ENCODE measurements at regions not wholly inside any gene's neighbourhood (a gene's known extent, or its start where the extent isn't known, plus 50 kb on each side); places are given as distances from the start of the nearest gene placed in this dataset.

GRCh38 chr2:138365581-138365980, 136.0 kb upstream of the SPOPL start:
- Histone ChIP-seq H4K20me1 (ENCODE audit: insufficient read depth, poor library complexity, severe bottlenecking) (no peaks in the 10 kb centered on the region), H3K4me3 (no peak overlapping the region), H2AFZ (no peak overlapping the region), H3K36me3 (replicated peaks; ENCODE audit: insufficient read depth, low read depth) (no peaks in the 10 kb centered on the region), H3K27ac (no peak overlapping the region), H3K4me2 (no peak overlapping the region), H3K27me3 (no peaks in the 10 kb centered on the region), H3K9me3 (ENCODE audit: low read depth) (no peaks in the 10 kb centered on the region), H3K9me2 (replicated peaks; ENCODE audit: insufficient read depth) (no peaks in the 10 kb centered on the region), H3K4me1 (ENCODE audit: insufficient read depth) (peaks cover 4% of the 10 kb centered on the region), H3K79me2 (no peaks in the 10 kb centered on the region)
- no peak for TF ChIP-seq CTCF (IDR thresholded peaks at IDR 0.05; ENCODE audit: poor library complexity)
- no peak for TF ChIP-seq EZH2 (IDR thresholded peaks at IDR 0.05; ENCODE audit: borderline replicate concordance)
- TF ChIP-seq EZH2phosphoT487 (IDR thresholded peaks at IDR 0.05; ENCODE audit: low read depth, severe bottlenecking, unreplicated experiment), result no peak
- WGBS (ENCODE audit: low lambda C conversion rate, missing lambda C conversion rate), result 87% methylated on average over 3 of the region's 3 CpGs
- DNase-seq (ENCODE audit: low spot score), result no peak

GRCh38 chr2:138369856-138370255, 131.7 kb upstream of the SPOPL start:
- H4K20me1 ChIP-seq (ENCODE audit: insufficient read depth, poor library complexity, severe bottlenecking), result no peaks in the 10 kb centered on the region
- no peaks in the 10 kb centered on the region for H3K9me3 ChIP-seq (ENCODE audit: low read depth)
- no peak for DNase-seq (ENCODE audit: low spot score)
- no peaks in the 10 kb centered on the region for H3K9me2 ChIP-seq (replicated peaks; ENCODE audit: insufficient read depth)
- H3K4me2 ChIP-seq, result no peak overlapping the region
- no peak overlapping the region for H3K4me3 ChIP-seq
- peaks cover 4% of the 10 kb centered on the region for H3K4me1 ChIP-seq (ENCODE audit: insufficient read depth)
- no peak overlapping the region for H3K27ac ChIP-seq
- no peaks in the 10 kb centered on the region for H3K36me3 ChIP-seq (replicated peaks; ENCODE audit: insufficient read depth, low read depth)
- TF ChIP-seq CTCF (IDR thresholded peaks at IDR 0.05; ENCODE audit: poor library complexity) (no peak), EZH2phosphoT487 (IDR thresholded peaks at IDR 0.05; ENCODE audit: low read depth, severe bottlenecking, unreplicated experiment) (no peak), EZH2 (IDR thresholded peaks at IDR 0.05; ENCODE audit: borderline replicate concordance) (no peak)
- H3K79me2 ChIP-seq, result no peaks in the 10 kb centered on the region
- no peak overlapping the region for H2AFZ ChIP-seq
- no peaks in the 10 kb centered on the region for H3K27me3 ChIP-seq

GRCh38 chr2:138373993-138374408, 127.6 kb upstream of the SPOPL start:
- no peaks in the 10 kb centered on the region for H3K4me1 ChIP-seq (ENCODE audit: insufficient read depth)
- no peaks in the 10 kb centered on the region for H3K9me2 ChIP-seq (replicated peaks; ENCODE audit: insufficient read depth)
- H3K9me3 ChIP-seq (ENCODE audit: low read depth), result no peaks in the 10 kb centered on the region
- no peak overlapping the region for H3K4me3 ChIP-seq
- H3K36me3 ChIP-seq (replicated peaks; ENCODE audit: insufficient read depth, low read depth), result no peaks in the 10 kb centered on the region
- no peak overlapping the region for H2AFZ ChIP-seq
- no peak overlapping the region for H3K4me2 ChIP-seq
- H3K27me3 ChIP-seq, result no peaks in the 10 kb centered on the region
- no peak overlapping the region for H3K27ac ChIP-seq
- no peak for TF ChIP-seq EZH2 (IDR thresholded peaks at IDR 0.05; ENCODE audit: borderline replicate concordance)
- TF ChIP-seq CTCF (IDR thresholded peaks at IDR 0.05; ENCODE audit: poor library complexity), result peak; percentile 85
- no peaks in the 10 kb centered on the region for H4K20me1 ChIP-seq (ENCODE audit: insufficient read depth, poor library complexity, severe bottlenecking)
- 19% methylated on average over 1 of the region's 1 CpG for WGBS (ENCODE audit: low lambda C conversion rate, missing lambda C conversion rate)
- DNase-seq (ENCODE audit: low spot score), result peak; percentile 61
- no peaks in the 10 kb centered on the region for H3K79me2 ChIP-seq

GRCh38 chr2:138381373-138381772, 120.2 kb upstream of the SPOPL start:
- TF ChIP-seq CTCF (IDR thresholded peaks at IDR 0.05; ENCODE audit: poor library complexity) (no peak), EZH2phosphoT487 (IDR thresholded peaks at IDR 0.05; ENCODE audit: low read depth, severe bottlenecking, unreplicated experiment) (no peak), EZH2 (IDR thresholded peaks at IDR 0.05; ENCODE audit: borderline replicate concordance) (no peak)
- DNase-seq (ENCODE audit: low spot score), result no peak
- H2AFZ ChIP-seq, result no peak overlapping the region
- no peak overlapping the region for H3K27ac ChIP-seq
- H3K4me1 ChIP-seq (ENCODE audit: insufficient read depth), result no peaks in the 10 kb centered on the region
- no peaks in the 10 kb centered on the region for H3K27me3 ChIP-seq
- no peak overlapping the region for H3K4me2 ChIP-seq
- no peaks in the 10 kb centered on the region for H3K9me2 ChIP-seq (replicated peaks; ENCODE audit: insufficient read depth)
- no peaks in the 10 kb centered on the region for H3K9me3 ChIP-seq (ENCODE audit: low read depth)
- H3K4me3 ChIP-seq, result no peak overlapping the region
- no peaks in the 10 kb centered on the region for H3K36me3 ChIP-seq (replicated peaks; ENCODE audit: insufficient read depth, low read depth)
- H3K79me2 ChIP-seq, result no peaks in the 10 kb centered on the region
- H4K20me1 ChIP-seq (ENCODE audit: insufficient read depth, poor library complexity, severe bottlenecking), result no peaks in the 10 kb centered on the region

Data from hepatocyte (in vitro differentiated cells).